ENCODE measurements at regions not wholly inside any gene's neighbourhood (a gene's known extent, or its start where the extent isn't known, plus 50 kb on each side); places are given as distances from the start of the nearest gene placed in this dataset.
"Not testable (repeated sequence)": the region's sequence is repeated elsewhere in the genome, so short reads cannot be mapped to it uniquely, and the experiment has no call there.

DNA sequence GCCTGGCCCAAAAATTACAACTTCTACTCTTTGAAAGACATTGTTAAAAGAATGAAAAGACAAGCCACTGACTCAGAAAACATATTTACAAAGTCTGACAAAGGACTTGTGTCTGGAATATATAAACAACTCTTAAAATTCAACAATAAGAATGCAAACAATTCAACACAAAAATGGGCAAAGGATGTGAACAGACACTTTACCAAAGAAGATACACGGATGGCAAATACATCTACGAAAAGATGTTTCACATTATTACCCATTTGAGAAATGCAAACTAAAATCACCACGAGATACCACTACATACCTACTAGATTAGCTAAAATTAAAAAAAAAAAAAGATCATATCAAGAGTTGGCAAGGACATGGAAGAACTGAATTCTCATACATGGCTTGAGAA lies 80.8 kb upstream of the METRNL start:
- DNase-seq (ENCODE audit: low read depth): no peak

DNA sequence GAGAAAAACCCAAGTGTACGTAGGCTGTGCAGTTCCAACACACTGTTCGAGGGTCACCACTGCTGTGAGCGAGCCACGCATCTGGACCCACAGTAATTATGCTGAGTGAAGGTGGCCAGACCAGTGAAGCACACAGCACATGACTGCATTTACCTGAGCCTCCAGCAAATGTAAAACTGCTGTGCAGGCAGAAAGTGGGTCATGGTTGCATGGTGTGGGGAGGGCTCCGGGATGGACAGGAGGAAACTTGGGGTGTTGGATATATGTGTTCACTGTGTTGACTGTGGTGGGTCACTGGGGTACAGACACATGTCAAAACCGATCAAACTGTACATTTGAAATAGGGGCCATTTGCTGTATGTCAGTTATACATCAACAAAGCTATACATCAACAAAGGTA lies 78.7 kb upstream of the METRNL start:
- DNase-seq (ENCODE audit: low read depth): no peak

DNA sequence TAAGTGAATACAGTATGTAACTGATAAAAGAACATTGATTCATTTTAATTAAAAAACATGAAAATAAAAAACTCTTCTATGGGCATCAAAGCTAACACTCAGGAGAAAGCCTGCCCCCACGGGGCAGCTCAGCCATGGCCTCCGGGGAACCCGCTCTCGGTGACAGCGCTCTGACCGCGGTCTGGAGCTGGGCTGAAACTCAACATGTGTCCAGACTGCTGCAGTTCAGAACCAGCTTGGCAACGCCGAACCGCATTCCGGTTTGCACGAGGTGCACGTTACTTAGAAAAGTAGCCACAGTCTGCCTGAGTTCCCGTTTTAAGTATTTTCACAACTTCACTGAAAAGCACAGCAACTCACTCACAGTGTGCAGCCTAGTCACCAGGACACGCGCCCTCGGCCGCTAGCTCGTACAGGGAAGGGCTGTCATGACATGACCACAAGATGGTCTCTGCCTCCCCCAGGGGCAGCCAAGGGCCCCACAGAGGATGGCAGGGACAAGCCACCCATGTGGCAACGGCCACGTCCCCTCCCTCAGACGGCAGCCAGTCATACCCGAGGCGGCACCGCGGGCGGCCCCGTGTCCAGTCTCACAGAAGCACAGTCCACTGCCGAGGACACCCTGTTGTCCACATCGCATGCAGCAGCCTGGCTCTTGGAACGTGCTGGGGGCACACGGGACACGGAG lies 77.1 kb upstream of the METRNL start:
- DNase-seq (ENCODE audit: low read depth): no peak

DNA sequence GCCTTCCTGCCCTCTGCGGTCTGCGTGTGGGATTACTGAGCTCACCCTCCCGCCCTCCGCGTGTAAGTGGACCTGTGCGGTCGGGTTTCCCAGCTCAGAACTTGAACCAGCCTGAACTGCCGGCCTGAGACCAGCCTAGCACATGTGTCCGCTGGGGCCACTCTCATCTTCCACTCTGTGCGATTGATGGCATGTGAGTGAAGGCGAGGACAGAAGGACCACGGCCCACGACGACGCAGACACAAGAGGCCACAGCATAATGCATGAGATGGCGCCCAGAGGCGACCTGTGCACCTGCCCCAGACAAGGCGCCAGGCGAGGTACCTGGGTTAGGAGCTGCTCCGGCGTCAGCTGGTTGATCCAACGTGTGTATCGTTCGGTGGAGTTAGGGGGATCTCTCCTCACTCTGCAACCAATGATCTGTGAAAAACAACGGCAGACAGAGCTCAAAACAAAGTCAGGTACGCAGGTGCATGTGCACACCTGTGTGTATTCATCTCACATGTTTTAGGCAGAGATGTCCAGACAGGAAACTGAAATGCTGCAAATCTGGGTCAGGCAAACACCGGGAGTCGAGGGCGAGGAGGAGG lies 74.5 kb upstream of the METRNL start:
- DNase-seq (ENCODE audit: low read depth): no peak

DNA sequence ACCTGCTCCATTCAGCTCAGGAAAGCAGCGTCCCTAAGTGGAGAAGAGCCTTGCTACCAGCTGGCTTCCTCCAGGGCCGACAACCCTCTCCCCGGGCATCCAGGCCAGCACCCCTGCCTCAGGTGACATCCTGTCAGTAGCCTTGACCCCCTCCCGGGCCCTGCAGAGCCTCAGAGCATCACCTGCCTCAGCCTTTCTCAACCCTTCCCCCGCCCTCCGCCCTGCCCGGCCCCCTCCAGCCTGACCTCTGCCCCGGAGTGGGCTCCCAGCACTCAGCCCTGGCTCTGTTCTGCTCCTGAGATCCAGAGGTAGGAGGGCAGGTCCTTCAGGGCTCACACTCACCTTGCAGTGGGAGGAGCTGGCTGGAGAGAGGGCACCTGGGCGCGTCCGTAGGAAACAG lies 73.8 kb upstream of the METRNL start:
- no peak for DNase-seq (ENCODE audit: low read depth)

DNA sequence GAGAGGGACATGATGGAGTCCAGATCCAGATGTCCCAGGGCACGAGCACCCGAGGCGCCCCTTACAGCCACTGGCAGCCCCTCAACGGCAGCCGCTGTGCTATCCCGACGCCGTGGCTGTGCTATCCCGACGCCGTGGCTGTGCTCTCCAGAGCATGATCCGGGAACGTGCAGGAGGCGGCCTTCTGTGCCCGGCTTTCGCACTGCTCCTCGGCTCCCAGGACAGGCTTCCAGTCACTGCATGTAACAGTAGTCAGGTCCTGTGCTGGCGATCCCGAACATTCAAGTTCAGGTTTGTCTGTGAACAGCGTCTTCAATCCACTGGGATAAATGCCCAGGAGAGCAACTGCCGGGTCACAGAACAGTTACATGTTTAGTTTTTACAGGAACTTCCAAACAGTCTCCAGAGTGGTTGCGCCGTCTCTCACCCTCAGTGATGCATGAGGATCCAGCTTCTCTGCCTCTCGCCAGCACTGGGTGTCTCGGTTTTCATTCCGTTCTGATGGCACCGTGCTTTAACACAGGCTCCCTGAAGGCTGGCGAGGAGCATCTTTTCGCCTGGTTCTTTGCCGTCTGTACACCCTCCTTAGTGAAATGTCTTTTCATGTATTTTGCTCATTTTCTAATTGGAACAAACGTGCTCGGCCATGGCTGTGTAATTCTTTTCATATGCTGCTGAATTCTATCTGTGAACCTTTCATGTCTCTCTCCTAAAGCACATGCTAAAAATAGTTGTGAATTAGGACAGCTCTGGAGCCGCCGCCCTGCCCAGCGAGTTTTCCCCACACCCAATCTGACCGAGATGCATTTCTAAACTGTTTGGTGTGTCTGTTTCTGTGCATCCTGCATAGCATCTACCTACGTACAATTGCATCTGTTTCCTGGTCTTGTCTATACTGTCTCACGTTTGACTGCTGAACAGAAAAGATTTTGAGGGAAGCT lies 72.6 kb upstream of the METRNL start:
- no peak for DNase-seq (ENCODE audit: low read depth)

DNA sequence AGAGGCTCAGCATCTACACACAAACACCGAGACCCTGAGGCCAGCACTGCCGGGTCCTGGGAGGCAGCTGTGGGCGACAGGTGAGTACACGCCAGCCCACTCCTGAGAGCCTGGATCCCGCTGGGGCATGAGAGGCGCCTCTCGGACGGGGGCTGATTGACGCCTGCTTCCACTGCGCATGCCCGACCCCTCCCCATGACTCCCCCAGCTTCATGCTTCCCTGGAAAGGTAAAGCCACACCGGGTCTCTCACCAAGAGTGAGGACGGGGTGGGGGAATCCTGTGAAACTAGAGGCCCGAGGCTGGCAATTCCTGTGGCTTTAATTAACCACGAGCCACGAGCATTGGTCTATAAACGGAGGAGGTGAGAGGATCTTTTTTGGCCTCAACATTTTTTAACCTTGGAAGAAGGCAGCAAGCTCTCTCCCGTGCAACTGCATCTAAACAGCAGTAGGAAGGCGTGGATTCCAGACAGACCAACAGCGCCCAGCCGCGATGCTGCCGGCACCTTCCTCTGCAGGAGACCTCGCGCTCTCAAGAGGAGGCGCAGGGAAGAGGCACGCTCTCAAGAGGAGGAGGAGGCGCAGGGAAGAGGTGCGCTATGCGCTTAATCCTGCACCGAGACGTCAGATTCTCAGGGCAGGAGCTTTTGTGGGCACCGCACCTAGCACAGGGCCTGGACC lies 71.8 kb upstream of the METRNL start:
- no peak for DNase-seq (ENCODE audit: low read depth)

DNA sequence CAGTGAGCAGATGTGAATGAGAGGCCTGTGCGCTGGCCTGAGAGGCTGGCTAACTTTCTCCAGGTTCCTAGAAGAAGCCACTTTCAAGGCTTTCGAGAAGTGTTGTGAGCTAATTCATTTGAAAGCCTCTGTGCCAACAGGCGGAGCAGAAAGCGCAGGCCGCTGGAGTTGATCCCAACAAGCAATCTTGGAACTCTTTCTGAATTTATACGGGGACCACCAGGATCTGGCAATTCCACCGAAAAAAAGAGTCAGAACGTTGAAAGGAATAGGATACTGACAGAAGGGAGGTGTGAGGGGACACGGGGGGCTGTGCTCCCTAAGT lies 71.3 kb upstream of the METRNL start:
- no peak for DNase-seq (ENCODE audit: low read depth)

DNA sequence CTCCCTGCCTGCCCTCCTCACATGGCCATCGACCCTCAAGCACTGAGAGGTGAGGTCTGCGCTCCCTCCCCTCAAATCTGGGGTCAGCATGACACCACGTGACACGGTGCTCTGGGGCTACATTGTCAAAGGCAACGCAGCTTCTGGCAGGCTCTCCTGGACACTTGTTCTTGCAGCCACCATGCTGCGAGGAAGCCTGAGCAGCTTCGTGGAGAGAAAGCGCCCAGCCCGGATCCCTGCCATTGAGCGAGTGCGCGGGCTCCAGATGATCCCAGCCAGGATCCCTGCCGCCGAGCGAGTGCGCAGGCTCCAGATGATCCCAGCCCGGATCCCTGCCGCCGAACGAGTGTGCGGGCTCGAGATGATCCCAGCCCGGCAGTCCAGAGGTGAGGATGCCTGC lies 70.9 kb upstream of the METRNL start:
- no peak for DNase-seq (ENCODE audit: low read depth)

DNA sequence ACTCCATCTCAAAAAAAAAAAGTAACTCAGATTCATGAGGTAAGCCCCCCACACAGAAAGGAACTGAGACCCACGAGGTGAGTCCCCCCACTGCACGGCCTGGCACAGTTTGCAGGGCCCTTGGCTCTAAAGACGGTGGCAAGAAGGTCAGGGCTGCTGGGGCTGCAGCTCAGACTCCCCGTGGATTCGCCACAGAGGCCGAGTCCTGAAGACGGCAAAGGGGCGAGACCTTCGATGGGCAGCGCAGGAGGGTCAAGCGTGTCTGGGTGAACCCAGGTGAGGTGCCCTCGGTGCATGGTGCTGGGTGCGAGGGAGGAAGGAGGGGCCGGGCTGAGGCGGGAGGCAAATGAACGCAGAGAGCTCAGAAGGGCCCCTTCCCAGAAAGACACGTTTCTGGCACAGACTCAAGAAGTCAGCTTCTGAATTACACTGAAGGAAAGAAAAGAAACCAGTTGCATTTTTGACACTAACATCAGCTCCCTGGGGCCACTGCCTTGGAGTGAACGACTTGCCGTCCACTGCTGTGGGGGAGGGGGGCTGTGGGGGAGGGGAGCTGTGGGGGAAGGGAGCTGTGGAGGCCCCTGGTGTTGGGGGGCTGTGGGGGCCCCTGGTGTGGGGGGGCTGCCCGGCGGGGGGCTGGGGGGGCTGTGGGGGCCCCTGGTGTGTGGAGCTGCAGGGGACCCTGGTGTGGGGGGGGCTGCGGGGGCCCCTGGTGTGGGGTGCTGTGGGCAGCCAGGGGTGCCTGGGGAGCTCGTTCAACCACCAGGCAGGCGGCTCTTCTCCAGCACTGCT lies 69.8 kb upstream of the METRNL start:
- DNase-seq (ENCODE audit: low read depth): no peak

DNA sequence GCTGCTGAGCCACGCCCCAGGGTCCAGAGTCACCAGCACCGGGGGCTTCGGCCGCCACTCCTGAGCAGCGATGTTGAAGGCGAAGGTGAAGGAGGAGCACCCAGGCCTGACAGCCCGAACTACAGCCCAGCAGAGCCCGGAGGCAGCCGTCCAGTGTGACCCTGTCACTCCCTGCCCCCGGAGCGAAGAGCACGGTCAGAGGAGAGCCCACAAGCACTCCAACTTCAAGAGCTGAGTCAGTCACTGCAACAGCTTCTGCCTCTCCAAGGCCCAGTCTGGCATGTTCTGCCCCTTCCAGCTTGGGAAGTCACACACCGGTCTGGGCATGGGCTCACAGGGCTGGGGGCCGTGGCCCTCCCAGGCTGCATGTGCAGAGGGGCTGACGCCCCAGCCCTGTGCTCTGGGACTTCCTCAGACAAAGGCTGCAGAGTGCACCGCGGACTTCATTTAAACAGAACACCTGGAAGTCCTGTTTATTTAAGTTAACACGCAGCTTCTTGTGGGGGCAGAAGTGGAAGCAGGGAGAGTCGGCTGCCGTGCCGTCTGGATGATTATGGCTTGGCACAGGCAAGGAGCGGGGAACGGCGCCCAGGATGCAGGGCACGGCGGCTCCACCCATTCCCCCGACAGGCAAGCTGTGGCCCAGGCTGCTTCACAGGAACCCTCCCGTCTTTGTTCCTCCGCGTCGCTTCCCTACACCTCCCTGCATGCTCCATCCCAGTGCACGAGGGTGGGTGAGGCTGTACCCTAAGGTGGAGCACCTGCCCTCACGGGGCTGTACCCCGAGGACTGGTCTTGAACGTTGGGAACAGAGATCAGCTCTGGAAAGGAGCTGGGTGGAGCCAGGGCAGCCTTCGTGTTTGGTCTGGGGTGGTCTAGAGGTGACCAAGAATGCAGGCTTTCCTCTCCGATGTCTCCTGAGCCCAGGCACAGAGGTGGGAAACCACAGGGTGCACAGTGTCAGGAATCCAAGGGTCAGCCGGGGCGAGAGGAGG lies 68.9 kb upstream of the METRNL start:
- no peak for DNase-seq (ENCODE audit: low read depth)

DNA sequence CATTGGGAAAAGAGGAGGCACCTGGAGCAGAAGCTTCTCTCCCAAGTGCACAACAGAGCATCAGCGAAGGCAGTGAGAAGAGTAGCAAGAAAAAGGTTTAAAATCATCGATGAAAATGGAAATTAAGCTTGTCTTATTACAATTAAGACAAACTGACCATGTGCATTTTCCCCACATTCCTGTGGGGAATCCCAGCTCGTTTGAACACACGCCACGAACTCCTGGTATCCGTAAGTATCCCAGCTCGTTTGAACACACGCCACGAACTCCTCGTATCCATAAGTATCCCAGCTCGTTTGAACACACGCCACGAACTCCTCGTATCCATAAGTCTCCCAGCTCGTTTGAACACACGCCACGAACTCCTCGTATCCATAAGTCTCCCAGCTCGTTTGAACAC lies 67.7 kb upstream of the METRNL start:
- DNase-seq (ENCODE audit: low read depth): not testable (repeated sequence)

DNA sequence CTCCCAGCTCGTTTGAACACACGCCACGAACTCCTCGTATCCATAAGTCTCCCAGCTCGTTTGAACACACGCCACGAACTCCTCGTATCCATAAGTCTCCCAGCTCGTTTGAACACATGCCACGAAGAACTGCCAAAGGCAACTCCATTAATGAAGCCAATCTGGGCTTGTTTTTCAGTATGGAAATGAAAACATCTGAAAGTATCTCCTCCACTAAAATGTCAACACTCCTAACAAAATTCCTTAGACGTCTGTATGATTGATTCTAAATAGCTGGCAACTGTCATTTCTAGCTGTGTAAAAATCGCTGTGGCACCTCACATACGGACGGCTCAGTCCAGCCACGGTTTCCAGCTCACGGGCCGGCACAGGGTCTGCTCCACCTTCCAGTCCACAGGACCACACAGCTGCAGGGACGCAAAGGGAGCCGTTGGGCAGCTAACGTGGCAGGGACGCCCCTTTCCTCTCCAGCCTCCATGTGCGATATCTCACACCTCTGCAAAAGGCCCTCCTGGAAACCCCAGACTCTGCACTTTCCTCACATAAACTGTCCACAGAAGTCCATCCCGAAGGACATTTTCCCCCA lies 67.1 kb upstream of the METRNL start:
- DNase-seq (ENCODE audit: low read depth): no peak

DNA sequence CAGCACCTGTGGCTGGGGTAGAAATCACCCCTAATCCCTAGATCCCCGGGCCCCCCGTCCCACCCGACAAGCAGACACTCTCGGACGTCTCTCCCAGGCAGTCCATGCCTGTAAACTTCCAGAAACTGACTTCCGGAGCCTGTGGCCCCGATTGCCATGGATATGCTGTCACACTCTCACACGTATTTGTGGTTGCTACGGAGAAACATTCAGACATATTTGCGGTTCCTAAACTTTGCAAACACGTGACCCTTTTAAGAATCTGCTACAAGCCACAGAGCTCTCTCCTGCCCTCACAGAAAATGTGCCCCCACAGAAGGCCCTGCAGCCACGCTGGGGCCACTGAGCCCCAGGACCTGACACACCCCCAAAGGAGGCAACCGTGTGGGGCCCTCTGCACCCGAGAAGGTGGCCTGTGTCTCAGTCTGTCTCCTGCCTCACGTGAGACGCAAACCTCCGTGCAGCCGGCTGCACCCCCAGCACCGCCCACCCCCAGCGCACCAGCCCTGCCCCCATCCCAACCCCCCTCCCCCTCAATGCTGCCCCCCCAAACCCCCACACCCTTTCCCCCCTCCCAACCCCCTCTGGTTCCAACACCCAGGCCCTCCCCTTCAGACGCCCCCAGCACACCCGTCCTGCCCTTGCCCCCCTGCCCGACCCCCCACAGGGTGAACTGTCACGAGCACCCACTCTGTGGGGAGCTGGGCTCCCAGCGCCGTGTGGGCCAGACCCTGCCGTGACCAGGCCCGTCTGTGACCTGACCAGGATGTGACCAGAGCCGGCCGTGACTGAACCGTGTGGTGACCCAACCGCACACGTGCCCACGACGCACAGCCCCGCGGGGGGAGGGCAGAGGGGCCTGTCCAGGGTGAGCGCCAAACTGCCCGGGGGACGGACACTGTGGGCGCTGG lies 66.3 kb upstream of the METRNL start:
- peak; percentile 94 for DNase-seq (ENCODE audit: low read depth)

DNA sequence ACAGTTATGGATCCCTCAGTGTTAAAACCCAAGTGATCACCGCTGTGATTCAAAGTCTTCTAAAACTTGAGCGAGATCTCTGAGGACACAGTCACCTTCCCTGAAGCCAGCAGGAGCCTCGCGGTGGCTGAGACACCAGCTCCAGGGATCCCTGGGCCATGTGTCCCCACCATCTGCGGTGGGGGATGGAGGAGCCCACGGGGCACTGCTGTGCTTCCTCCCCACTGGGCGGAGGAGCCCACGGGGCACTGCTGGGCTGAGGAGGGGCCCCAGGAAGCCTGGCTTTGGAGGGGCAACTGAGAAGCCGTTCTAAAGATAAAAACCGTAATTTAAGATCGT lies 65.7 kb upstream of the METRNL start:
- DNase-seq (ENCODE audit: low read depth): no peak

DNA sequence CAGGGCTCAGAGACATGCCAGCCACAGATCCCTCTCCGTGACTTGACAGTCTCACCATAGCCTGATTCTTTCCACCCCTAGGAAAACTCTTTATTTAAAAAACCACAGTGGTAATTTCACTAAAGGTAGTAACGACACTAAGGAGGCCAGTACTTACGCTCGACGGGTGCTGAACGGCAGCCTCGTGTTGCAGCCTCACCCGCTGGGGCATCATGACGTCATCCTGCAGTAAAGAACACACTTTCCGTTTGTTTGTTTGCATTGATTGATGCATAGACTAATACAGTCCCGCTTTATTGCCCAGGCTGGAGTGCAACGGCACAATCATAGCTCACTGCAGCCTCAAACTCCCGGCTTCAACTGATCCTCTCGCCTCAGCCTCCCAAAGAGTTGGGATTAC lies 65.1 kb upstream of the METRNL start:
- DNase-seq (ENCODE audit: low read depth): no peak

DNA sequence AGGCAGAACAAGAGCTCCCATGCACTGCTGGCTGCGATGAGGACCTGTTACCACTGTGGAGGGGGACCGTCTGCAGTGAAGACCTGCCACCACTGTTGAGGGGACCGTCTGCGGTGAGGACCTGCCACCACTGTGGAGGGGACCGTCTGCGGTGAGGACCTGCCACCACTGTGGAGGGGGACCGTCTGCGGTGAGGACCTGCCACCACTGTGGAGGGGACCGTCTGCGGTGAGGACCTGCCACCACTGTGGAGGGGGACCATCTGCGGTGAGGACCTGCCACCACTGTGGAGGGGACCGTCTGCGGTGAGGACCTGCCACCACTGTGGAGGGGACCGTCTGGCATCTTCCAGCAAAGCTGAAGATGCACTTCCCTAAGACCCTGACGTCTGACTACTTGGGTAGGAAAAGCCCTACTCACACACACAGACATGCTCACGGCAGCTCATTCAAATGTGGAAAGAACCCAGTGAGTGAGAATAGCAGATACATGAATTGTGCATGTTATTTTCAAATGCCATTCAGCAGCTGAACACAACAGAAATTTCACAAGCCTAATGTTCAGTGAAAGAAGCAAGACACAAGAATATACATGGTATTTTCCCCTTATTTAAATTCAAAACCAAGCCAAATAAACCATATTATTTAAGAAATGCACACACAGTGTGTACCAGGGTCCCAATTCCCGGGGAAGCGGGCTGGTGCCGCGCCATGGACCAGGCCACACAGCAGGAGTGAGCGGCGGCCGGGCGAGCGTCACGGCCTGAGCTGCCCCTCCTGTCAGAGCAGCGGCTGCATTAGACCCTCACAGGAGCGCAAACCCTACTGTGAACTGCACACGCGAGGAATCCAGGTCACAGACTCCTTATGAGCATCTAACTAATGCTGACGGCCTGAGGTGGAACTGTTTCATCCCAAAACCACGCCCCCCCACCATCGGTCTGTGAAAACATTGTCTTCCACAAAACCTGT lies 64.2 kb upstream of the METRNL start:
- no peak for DNase-seq (ENCODE audit: low read depth)

DNA sequence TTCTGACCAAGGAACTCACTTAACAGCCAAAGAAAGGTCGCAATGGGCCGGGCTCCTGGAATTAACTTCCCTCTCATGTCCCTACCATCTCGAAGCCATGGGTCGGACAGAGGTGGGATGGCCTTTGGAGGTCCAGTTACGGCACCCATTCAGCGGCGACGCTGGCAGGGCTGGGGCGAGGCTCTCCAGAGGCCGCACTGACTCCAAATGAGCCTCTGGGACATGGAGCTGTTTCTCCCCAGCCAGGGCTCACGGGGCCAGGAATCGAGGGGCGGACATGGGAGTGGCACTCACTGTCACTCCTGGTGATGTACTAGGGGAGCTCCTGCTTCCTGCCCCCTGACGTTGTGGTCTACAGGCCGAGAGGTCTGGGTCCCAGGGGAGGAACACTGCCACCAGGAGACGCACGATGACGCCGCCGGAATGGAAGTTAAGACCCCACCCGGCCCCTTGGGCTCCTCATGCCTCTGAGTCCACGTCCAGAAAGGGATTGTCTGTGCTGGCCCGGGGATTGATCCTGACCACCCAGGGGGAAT lies 60.7 kb upstream of the METRNL start:
- no peak for DNase-seq (ENCODE audit: low read depth)

Data from RPMI7951 (cell line).